ENCODE measurements at regions not wholly inside any gene's neighbourhood (a gene's known extent, or its start where the extent isn't known, plus 50 kb on each side); places are given as distances from the start of the nearest gene placed in this dataset.

DNA sequence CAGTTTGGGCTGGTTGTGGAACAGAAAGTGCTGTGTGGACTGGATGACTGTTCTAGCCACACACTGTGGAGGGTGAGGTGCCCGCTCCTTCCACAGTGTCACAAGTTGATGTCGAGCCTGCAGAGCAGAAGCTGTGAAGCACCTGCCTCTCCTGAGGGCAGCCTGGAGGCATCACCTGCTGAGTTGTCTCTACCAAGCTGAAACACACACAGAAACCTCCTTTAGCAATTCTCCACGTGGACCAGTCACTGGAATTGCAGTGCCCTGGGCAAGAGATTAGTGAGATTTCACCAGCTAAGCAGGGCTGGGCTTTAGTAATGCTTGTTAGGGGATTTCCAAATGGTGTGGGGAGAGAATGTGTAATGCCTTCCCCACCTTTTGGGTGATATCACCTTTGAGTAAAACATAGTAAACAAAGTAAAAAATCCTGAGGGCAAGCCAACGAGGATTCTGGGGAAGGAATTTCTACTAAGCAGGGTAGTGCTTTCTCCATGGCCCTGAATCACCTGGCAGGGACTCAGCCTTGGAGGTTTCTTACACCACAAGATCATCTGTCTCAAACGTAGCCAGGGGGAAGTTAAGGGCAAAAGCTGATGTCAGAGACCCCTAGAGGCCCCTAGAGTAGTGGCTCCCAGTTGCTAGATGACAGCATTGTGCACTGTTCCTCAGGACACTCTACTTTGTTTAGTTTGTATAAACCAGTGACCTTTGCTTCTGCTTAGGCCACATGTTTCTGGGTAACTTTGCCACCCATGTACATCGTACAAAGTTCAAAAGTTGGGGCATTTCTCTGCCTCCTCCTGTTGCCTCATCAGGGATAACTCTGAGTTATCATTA is 233.1 kb upstream of the IGFBP3 start:
- no peak for TF ChIP-seq POLR2A (IDR thresholded peaks at IDR 0.05)
- TF ChIP-seq, protein P1, sequence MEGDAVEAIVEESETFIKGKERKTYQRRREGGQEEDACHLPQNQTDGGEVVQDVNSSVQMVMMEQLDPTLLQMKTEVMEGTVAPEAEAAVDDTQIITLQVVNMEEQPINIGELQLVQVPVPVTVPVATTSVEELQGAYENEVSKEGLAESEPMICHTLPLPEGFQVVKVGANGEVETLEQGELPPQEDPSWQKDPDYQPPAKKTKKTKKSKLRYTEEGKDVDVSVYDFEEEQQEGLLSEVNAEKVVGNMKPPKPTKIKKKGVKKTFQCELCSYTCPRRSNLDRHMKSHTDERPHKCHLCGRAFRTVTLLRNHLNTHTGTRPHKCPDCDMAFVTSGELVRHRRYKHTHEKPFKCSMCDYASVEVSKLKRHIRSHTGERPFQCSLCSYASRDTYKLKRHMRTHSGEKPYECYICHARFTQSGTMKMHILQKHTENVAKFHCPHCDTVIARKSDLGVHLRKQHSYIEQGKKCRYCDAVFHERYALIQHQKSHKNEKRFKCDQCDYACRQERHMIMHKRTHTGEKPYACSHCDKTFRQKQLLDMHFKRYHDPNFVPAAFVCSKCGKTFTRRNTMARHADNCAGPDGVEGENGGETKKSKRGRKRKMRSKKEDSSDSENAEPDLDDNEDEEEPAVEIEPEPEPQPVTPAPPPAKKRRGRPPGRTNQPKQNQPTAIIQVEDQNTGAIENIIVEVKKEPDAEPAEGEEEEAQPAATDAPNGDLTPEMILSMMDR (IDR thresholded peaks at IDR 0.05) = no peak
